ENCODE measurements at regions not wholly inside any gene's neighbourhood (a gene's known extent, or its start where the extent isn't known, plus 50 kb on each side); places are given as distances from the start of the nearest gene placed in this dataset.

DNA sequence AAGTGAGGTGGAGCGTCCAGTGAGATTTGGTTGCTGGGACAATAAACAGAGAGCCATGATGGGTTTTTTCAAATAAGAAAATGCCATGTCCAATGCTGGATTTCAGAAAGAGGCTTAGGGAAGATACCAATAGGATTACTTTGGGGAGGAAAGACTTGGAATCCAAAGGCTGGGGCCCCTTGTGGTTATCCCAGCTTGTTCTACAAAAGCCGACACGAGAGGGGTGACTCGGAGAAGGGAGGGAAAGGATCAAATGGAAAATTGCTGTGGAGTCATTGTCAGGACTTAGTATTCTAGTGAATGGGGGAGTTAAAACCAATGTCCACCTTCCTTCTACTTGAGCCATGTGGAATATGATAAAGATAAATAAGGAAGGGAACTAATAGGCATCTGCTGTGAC is 305.5 kb downstream of the SOX9 start:
- FAIRE-seq = no peak
- Histone ChIP-seq H3K9me1 (replicated peaks; ENCODE audit: control insufficient read depth, extremely low read depth, insufficient read depth, low read length) (no peaks in the 10 kb centered on the region), H3K79me2 (ENCODE audit: control insufficient read depth, insufficient read depth, low read length) (no peaks in the 10 kb centered on the region), H3K9ac (replicated peaks; ENCODE audit: extremely low read depth, insufficient read depth, low read length) (no peak overlapping the region), H3K4me1 (ENCODE audit: control insufficient read depth, extremely low read depth, insufficient read depth, low read length) (peaks cover 7% of the 10 kb centered on the region), H4K20me1 (replicated peaks; ENCODE audit: control insufficient read depth, extremely low read depth, insufficient read depth, low read length) (no peaks in the 10 kb centered on the region), H2AFZ (ENCODE audit: low read depth, low read length) (no peak overlapping the region), H3K36me3 (ENCODE audit: control insufficient read depth in 2 of 2, extremely low read depth in 1 of 2, insufficient read depth in 2 of 2, low read length in 2 of 2) (no peaks in the 10 kb centered on the region), H3K27me3 (ENCODE audit: control insufficient read depth in 2 of 2, insufficient read depth in 2 of 2, low read length in 2 of 2) (no peaks in the 10 kb centered on the region), H3K27ac (ENCODE audit: insufficient read depth, low read depth, low read length) (no peak overlapping the region), H3K4me3 (replicated peaks in 1 of 3; ENCODE audit: insufficient read depth in 1 of 3, low read depth in 1 of 3, low read length in 3 of 3) (no peak overlapping the region), H3K4me2 (ENCODE audit: insufficient read depth, low read length) (no peak overlapping the region), H3K9me3 (replicated peaks; ENCODE audit: control insufficient read depth, insufficient read depth, low read length) (no peaks in the 10 kb centered on the region)
- TF ChIP-seq POLR2AphosphoS5 (IDR thresholded peaks at IDR 0.05; ENCODE audit: insufficient read depth, low read depth, low read length) (no peak), EZH2 (IDR thresholded peaks at IDR 0.05; ENCODE audit: borderline replicate concordance, low read depth, low read length, severe bottlenecking) (no peak)
- dilution Hi-C loops (cut with MboI; ENCODE audit: extremely low pct_ligation_motif_present, low sequenced_read_pairs) (no loop called here), intact Hi-C loops (cut with micrococcal nuclease) (no loop called here)
- DNase-seq (ENCODE audit: low read depth, low spot score) = no peak
- ChIA-PET POLR2A (no interaction called here), CTCF (no interaction called here)
- BruUV-seq (replicated peaks) = no TSS peak

DNA sequence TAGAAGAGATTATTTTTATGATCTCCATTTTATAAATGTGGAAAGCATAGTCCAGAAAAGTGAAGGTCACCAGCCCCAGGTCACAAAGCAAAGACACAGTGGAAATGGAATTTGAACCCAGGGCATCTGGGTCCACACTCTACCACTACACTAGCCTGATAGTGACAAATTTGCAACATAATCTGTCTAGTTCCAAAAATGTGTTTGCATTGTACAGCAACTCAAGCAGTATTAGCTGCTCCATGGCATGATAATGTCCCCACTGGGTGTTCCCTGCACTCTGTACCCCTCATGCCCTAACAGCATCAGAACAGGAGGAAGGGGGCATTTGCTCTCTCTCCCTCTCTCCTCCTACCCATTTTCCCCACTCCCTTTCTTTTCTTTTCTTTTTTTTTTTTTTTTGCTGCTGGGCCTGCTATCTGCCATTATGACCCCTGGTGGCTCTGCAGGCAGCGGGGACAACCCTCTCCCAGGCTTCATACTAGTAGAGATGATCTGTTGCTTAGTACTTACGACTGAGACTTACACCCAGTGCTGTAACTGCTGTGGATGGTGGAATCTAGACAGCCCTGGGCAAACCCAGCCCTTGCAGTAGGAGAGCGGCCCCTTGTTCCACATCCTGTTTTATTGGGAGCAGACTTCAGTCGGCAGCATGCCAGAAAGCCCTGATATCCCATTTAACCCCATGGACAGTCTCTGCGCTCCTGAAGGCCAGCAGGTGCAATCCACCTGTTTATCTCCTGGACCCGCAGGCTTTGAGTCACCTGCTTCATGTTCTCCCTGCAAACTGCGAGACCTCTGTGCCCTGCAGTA is 306.3 kb downstream of the SOX9 start:
- BruUV-seq (replicated peaks) = no TSS peak

More for the DNA sequence above, 306.3 kb downstream of the SOX9 start:
- Histone ChIP-seq H3K79me2 (ENCODE audit: control insufficient read depth, insufficient read depth, low read length) (no peaks in the 10 kb centered on the region), H3K27me3 (ENCODE audit: control insufficient read depth in 2 of 2, insufficient read depth in 2 of 2, low read length in 2 of 2) (no peaks in the 10 kb centered on the region), H3K4me1 (ENCODE audit: control insufficient read depth, extremely low read depth, insufficient read depth, low read length) (no peaks in the 10 kb centered on the region), H4K20me1 (replicated peaks; ENCODE audit: control insufficient read depth, extremely low read depth, insufficient read depth, low read length) (no peaks in the 10 kb centered on the region), H2AFZ (ENCODE audit: low read depth, low read length) (no peak overlapping the region), H3K9me1 (replicated peaks; ENCODE audit: control insufficient read depth, extremely low read depth, insufficient read depth, low read length) (no peaks in the 10 kb centered on the region), H3K27ac (ENCODE audit: insufficient read depth, low read depth, low read length) (no peak overlapping the region), H3K36me3 (ENCODE audit: control insufficient read depth in 2 of 2, extremely low read depth in 1 of 2, insufficient read depth in 2 of 2, low read length in 2 of 2) (no peaks in the 10 kb centered on the region), H3K4me3 (replicated peaks in 1 of 3; ENCODE audit: insufficient read depth in 1 of 3, low read depth in 1 of 3, low read length in 3 of 3) (no peak overlapping the region), H3K9me3 (replicated peaks; ENCODE audit: control insufficient read depth, insufficient read depth, low read length) (no peaks in the 10 kb centered on the region), H3K4me2 (ENCODE audit: insufficient read depth, low read length) (no peak overlapping the region), H3K9ac (replicated peaks; ENCODE audit: extremely low read depth, insufficient read depth, low read length) (no peak overlapping the region)
- DNase-seq (ENCODE audit: low read depth, low spot score) = no peak
- FAIRE-seq = no peak
- TF ChIP-seq MYC (IDR thresholded peaks at IDR 0.05; ENCODE audit: low read depth, low read length) (no peak), POLR2A (IDR thresholded peaks at IDR 0.05; ENCODE audit: low read depth, low read length) (no peak), FOS (IDR thresholded peaks at IDR 0.05; ENCODE audit: borderline replicate concordance, insufficient read depth, low read length) (no peak), POLR2AphosphoS5 (IDR thresholded peaks at IDR 0.05; ENCODE audit: insufficient read depth, low read depth, low read length) (no peak), EZH2 (IDR thresholded peaks at IDR 0.05; ENCODE audit: borderline replicate concordance, low read depth, low read length, severe bottlenecking) (no peak), GATA2 (IDR thresholded peaks at IDR 0.05; ENCODE audit: insufficient read depth, insufficient read length, low read depth, low read length) (no peak), JUN (IDR thresholded peaks at IDR 0.05; ENCODE audit: borderline replicate concordance, insufficient read depth, insufficient read length, low read depth) (no peak)
- TF ChIP-seq, protein P1, sequence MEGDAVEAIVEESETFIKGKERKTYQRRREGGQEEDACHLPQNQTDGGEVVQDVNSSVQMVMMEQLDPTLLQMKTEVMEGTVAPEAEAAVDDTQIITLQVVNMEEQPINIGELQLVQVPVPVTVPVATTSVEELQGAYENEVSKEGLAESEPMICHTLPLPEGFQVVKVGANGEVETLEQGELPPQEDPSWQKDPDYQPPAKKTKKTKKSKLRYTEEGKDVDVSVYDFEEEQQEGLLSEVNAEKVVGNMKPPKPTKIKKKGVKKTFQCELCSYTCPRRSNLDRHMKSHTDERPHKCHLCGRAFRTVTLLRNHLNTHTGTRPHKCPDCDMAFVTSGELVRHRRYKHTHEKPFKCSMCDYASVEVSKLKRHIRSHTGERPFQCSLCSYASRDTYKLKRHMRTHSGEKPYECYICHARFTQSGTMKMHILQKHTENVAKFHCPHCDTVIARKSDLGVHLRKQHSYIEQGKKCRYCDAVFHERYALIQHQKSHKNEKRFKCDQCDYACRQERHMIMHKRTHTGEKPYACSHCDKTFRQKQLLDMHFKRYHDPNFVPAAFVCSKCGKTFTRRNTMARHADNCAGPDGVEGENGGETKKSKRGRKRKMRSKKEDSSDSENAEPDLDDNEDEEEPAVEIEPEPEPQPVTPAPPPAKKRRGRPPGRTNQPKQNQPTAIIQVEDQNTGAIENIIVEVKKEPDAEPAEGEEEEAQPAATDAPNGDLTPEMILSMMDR (IDR thresholded peaks at IDR 0.05; ENCODE audit: extremely low read depth in 1 of 2, insufficient read depth in 1 of 2, low read depth in 1 of 2, low read length in 2 of 2) = no peak
- TF ChIP-seq, protein P2, sequence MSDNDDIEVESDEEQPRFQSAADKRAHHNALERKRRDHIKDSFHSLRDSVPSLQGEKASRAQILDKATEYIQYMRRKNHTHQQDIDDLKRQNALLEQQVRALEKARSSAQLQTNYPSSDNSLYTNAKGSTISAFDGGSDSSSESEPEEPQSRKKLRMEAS (IDR thresholded peaks at IDR 0.05; ENCODE audit: insufficient read depth, insufficient read length) = no peak
- dilution Hi-C loops (cut with MboI; ENCODE audit: extremely low pct_ligation_motif_present, low sequenced_read_pairs) (no loop called here), intact Hi-C loops (cut with micrococcal nuclease) (no loop called here)
- POLR2A ChIA-PET = no interaction called here
- CTCF ChIA-PET = no interaction called here
